Kidney (tissue), 13 donors: ENCODE measurements at regions not wholly inside any gene's neighbourhood (a gene's known extent, or its start where the extent isn't known, plus 50 kb on each side); places are given as distances from the start of the nearest gene placed in this dataset.

Experiments used
- DNase-seq, 5 donors: peaks; one replicate each; pipeline ENCODE4 v3.0.0-alpha.2; 2013 to 2020
- FAIRE-seq: peaks from 2 replicates; lab custom pipeline; 2012; peaks lifted over from hg19 to GRCh38; lab: Jason Lieb, UNC
- H3K27ac ChIP-seq, 2 donors: one replicate each; pipeline ENCODE4 v1.7.0; 2013; ENCODE audit warnings: low read depth in 2 of 2, low read length in 2 of 2, inconsistent platforms in 1 of 2
- H3K27me3 ChIP-seq: one replicate; pipeline ENCODE4 v1.7.1; 2013; ENCODE audit warnings: low read length, inconsistent platforms; ENCODE audit not compliant: control insufficient read depth, insufficient read depth
- H3K36me3 ChIP-seq, 3 donors: one replicate each; pipeline versions ENCODE4 v1.7.0 to v1.7.1; 2013; ENCODE audit warnings: low read length in 3 of 3, control low read depth in 1 of 3, inconsistent platforms in 1 of 3; ENCODE audit not compliant: insufficient read depth in 3 of 3, control insufficient read depth in 2 of 3
- H3K4me1 ChIP-seq, 3 donors: one replicate each; pipeline versions ENCODE4 v1.7.0 to v1.7.1; 2013; ENCODE audit warnings: low read length in 3 of 3, inconsistent platforms in 1 of 3, low read depth in 1 of 3; ENCODE audit not compliant: control insufficient read depth in 2 of 3, insufficient read depth in 2 of 3
- H3K4me3 ChIP-seq, 3 donors: one replicate each; pipeline versions ENCODE4 v1.7.0 to v1.8.1; 2013; ENCODE audit warnings: low read length in 3 of 3, control low read depth in 1 of 3, inconsistent platforms in 1 of 3
- H3K9ac ChIP-seq, 3 donors: one replicate each; pipeline versions ENCODE4 v1.7.0 to v1.7.1; 2013; ENCODE audit warnings: low read length in 3 of 3, control low read depth in 1 of 3, inconsistent platforms in 1 of 3
- H3K9me3 ChIP-seq, 3 donors: one replicate each; pipeline versions ENCODE4 v1.7.0 to v1.7.1; 2013; ENCODE audit warnings: low read length in 3 of 3, control low read depth in 1 of 3, inconsistent platforms in 1 of 3; ENCODE audit not compliant: control insufficient read depth in 2 of 3, insufficient read depth in 1 of 3
- CTCF ChIP-seq: IDR thresholded peaks from 3 replicates; pipeline ENCODE4 v1.5.1; 2012; ENCODE audit warnings: mild to moderate bottlenecking, moderate library complexity, borderline replicate concordance; ENCODE audit not compliant: insufficient read depth; ENCODE audit errors: extremely low read depth
- intact Hi-C: fragments of 100-400 bp; cut with DNase I; formaldehyde crosslinking; loops from one replicate; pipeline ENCODE4 v1.11.1; 2022
- donor health status: control.
- donor health status: control.
- donor health status: control.
- donor health status: control.
- donor health status: control.
- donor health status: DM: yes; HTN: yes; CAD: no.
- donor health status: Normal renal cell carcinoma (clear cell type).

- Histone ChIP-seq H3K4me3 (no peak overlapping the region), H3K27me3 (no peaks in the 10 kb centered on the region), H3K36me3 (no peaks in the 10 kb centered on the region), H3K9ac (no peak overlapping the region), H3K27ac (no peak overlapping the region), H3K4me1 (no peaks in the 10 kb centered on the region), H3K9me3 (no peaks in the 10 kb centered on the region)
- no peak for TF ChIP-seq CTCF
- FAIRE-seq: no peak
- no peak for DNase-seq
- intact Hi-C loops: no loop called here
Measured at GRCh38 chr17:17398188-17398942, 78.4 kb upstream of the MED9 start.

- intact Hi-C loops: no loop called here
- H3K9ac ChIP-seq: no peak overlapping the region
- no peak overlapping the region for H3K27ac ChIP-seq
- no peaks in the 10 kb centered on the region for H3K36me3 ChIP-seq
- no peaks in the 10 kb centered on the region for H3K27me3 ChIP-seq
- no peaks in the 10 kb centered on the region for H3K9me3 ChIP-seq
- H3K4me3 ChIP-seq: no peak overlapping the region
- DNase-seq: no peak
- no peak for TF ChIP-seq CTCF
- no peak for FAIRE-seq
- no peaks in the 10 kb centered on the region for H3K4me1 ChIP-seq
Measured at GRCh38 chr17:17398943-17399926, 77.6 kb upstream of the MED9 start.

- H3K27ac ChIP-seq: no peak overlapping the region
- no peaks in the 10 kb centered on the region for H3K9me3 ChIP-seq
- H3K27me3 ChIP-seq: no peaks in the 10 kb centered on the region
- no peak for DNase-seq
- H3K4me3 ChIP-seq: no peak overlapping the region
- no peak for FAIRE-seq
- no peaks in the 10 kb centered on the region for H3K4me1 ChIP-seq
- TF ChIP-seq CTCF: no peak
- H3K9ac ChIP-seq: no peak overlapping the region
- no peaks in the 10 kb centered on the region for H3K36me3 ChIP-seq
- intact Hi-C loops: no loop called here
Measured at GRCh38 chr17:17400070-17400469, 76.7 kb upstream of the MED9 start.
